ENCODE measurements at regions not wholly inside any gene's neighbourhood (a gene's known extent, or its start where the extent isn't known, plus 50 kb on each side); places are given as distances from the start of the nearest gene placed in this dataset.

DNA sequence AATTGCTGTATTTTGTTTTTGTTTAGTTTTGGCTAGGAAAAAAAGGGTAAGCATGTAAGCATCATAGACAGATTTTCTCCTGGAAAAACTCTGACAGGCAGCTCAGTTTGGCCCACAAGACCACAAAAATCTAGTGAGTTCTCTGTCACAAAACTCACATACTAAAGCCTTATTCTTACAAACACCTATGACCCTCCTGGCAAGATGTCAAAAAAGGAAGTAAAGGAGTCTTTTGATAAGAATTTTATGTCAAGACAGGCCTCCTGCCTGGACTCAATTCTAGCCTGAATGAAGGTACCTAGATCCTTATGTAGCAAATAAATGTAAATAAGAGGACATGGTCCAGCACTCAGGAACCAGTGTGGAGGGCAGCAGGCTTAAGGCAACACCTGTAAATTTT lies 668.3 kb upstream of the ZNF385D start:
- Histone ChIP-seq H3K4me3 (ENCODE audit: insufficient read depth, low read length) (no peak overlapping the region), H3K27me3 (ENCODE audit: insufficient read depth, low read length) (no peaks in the 10 kb centered on the region), H3K79me2 (ENCODE audit: insufficient read depth, low read length) (no peaks in the 10 kb centered on the region), H3K27ac (ENCODE audit: low read depth, low read length) (no peak overlapping the region), H3K4me2 (ENCODE audit: insufficient read depth, low read length) (no peak overlapping the region), H3K36me3 (ENCODE audit: insufficient read depth, low read length) (no peaks in the 10 kb centered on the region), H3K4me1 (ENCODE audit: insufficient read depth, low read length) (no peaks in the 10 kb centered on the region), H4K20me1 (ENCODE audit: insufficient read depth, low read length) (no peaks in the 10 kb centered on the region), H2AFZ (ENCODE audit: low read length) (no peak overlapping the region), H3K9me3 (ENCODE audit: low read depth, low read length) (no peaks in the 10 kb centered on the region)
- TF ChIP-seq, protein P1, sequence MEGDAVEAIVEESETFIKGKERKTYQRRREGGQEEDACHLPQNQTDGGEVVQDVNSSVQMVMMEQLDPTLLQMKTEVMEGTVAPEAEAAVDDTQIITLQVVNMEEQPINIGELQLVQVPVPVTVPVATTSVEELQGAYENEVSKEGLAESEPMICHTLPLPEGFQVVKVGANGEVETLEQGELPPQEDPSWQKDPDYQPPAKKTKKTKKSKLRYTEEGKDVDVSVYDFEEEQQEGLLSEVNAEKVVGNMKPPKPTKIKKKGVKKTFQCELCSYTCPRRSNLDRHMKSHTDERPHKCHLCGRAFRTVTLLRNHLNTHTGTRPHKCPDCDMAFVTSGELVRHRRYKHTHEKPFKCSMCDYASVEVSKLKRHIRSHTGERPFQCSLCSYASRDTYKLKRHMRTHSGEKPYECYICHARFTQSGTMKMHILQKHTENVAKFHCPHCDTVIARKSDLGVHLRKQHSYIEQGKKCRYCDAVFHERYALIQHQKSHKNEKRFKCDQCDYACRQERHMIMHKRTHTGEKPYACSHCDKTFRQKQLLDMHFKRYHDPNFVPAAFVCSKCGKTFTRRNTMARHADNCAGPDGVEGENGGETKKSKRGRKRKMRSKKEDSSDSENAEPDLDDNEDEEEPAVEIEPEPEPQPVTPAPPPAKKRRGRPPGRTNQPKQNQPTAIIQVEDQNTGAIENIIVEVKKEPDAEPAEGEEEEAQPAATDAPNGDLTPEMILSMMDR (IDR thresholded peaks at IDR 0.05; ENCODE audit: extremely low read depth, low read depth, low read length), result no peak
- no peak for DNase-seq (ENCODE audit: insufficient read length, low spot score, missing footprints)

DNA sequence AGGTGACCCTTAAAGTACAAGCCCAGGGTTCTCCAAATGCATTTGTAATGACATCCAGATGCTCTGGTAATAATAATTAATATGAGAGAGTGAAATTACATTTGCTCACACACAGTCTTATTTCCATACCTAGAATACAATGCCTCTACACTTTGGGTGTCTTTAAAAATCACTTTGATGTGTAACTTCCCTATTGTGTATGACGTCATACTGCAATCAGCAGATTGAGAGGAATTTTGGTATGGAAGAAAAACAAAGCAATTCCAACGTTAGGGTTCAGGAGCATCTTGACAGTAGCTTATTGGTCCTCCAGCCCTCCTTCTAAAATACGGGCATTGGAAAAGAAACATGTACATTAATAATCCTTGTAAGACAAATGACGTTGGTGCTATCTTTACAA lies 670.6 kb upstream of the ZNF385D start:
- TF ChIP-seq, protein P1 (IDR thresholded peaks at IDR 0.05; ENCODE audit: extremely low read depth, low read depth, low read length), result no peak
- Histone ChIP-seq H3K27ac (ENCODE audit: low read depth, low read length) (no peak overlapping the region), H3K4me2 (ENCODE audit: insufficient read depth, low read length) (no peak overlapping the region), H2AFZ (ENCODE audit: low read length) (no peak overlapping the region), H3K4me1 (ENCODE audit: insufficient read depth, low read length) (no peaks in the 10 kb centered on the region), H3K79me2 (ENCODE audit: insufficient read depth, low read length) (no peaks in the 10 kb centered on the region), H3K9me3 (ENCODE audit: low read depth, low read length) (no peaks in the 10 kb centered on the region), H3K4me3 (ENCODE audit: insufficient read depth, low read length) (no peak overlapping the region), H3K27me3 (ENCODE audit: insufficient read depth, low read length) (no peaks in the 10 kb centered on the region), H4K20me1 (ENCODE audit: insufficient read depth, low read length) (no peaks in the 10 kb centered on the region), H3K36me3 (ENCODE audit: insufficient read depth, low read length) (no peaks in the 10 kb centered on the region)
- no peak for DNase-seq (ENCODE audit: insufficient read length, low spot score, missing footprints)

DNA sequence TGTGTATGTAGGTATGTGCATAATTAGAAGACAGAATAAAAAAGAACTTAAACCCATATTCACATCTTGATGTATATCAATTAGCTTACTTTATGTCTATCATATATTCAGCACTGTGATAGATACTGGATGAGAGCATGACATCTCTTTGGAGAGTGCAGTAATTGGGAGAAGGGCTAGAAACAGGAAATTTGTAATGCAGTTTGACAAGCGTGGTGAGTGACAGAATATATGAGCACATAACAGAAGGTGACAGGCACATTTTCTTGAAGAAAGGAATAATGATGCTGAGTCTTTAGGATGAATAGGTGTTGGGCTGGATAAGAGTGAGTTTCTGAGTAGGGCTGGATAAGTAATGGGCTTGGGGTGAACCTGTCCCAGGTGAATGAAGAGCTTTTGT lies 680.3 kb upstream of the ZNF385D start:
- Histone ChIP-seq H3K36me3 (ENCODE audit: insufficient read depth, low read length) (no peaks in the 10 kb centered on the region), H3K4me1 (ENCODE audit: insufficient read depth, low read length) (no peaks in the 10 kb centered on the region), H3K79me2 (ENCODE audit: insufficient read depth, low read length) (no peaks in the 10 kb centered on the region), H3K27me3 (ENCODE audit: insufficient read depth, low read length) (no peaks in the 10 kb centered on the region), H3K4me2 (ENCODE audit: insufficient read depth, low read length) (no peak overlapping the region), H2AFZ (ENCODE audit: low read length) (no peak overlapping the region), H3K4me3 (ENCODE audit: insufficient read depth, low read length) (no peak overlapping the region), H3K9me3 (ENCODE audit: low read depth, low read length) (no peaks in the 10 kb centered on the region), H3K27ac (ENCODE audit: low read depth, low read length) (no peak overlapping the region), H4K20me1 (ENCODE audit: insufficient read depth, low read length) (no peaks in the 10 kb centered on the region)
- no peak for DNase-seq (ENCODE audit: insufficient read length, low spot score, missing footprints)
- TF ChIP-seq, protein P1 (IDR thresholded peaks at IDR 0.05; ENCODE audit: extremely low read depth, low read depth, low read length), result no peak

DNA sequence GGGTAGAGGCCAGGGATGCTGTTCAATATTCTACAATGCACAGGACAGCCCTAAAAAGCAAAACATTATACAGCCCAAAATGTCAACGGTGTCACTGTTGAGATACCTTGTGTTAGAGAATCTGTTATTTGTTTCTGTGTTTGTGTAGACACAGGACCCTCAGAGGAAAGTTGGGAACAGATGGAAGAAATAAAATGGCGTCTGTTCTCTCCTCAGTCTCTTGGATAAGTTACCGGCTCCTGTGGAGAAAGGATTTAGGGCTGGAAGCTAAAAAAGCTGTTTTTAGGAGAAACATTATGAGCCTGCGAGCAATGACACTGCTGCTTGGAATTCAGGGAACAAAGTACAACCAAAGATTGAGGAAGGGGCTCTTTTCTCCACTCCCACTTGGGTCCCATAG lies 688.6 kb upstream of the ZNF385D start:
- H3K36me3 ChIP-seq (ENCODE audit: insufficient read depth, low read length), result no peaks in the 10 kb centered on the region
- H3K4me1 ChIP-seq (ENCODE audit: insufficient read depth, low read length), result no peaks in the 10 kb centered on the region
- TF ChIP-seq, protein P1 (IDR thresholded peaks at IDR 0.05; ENCODE audit: extremely low read depth, low read depth, low read length), result no peak
- H4K20me1 ChIP-seq (ENCODE audit: insufficient read depth, low read length), result no peaks in the 10 kb centered on the region
- no peaks in the 10 kb centered on the region for H3K79me2 ChIP-seq (ENCODE audit: insufficient read depth, low read length)
- no peak overlapping the region for H3K4me3 ChIP-seq (ENCODE audit: insufficient read depth, low read length)
- no peak overlapping the region for H2AFZ ChIP-seq (ENCODE audit: low read length)
- H3K4me2 ChIP-seq (ENCODE audit: insufficient read depth, low read length), result no peak overlapping the region
- DNase-seq (ENCODE audit: insufficient read length, low spot score, missing footprints), result no peak
- H3K27me3 ChIP-seq (ENCODE audit: insufficient read depth, low read length), result no peaks in the 10 kb centered on the region
- peaks cover 2% of the 10 kb centered on the region for H3K9me3 ChIP-seq (ENCODE audit: low read depth, low read length)
- H3K27ac ChIP-seq (ENCODE audit: low read depth, low read length), result no peak overlapping the region
